AG04450 (cell line): ENCODE measurements at regions not wholly inside any gene's neighbourhood (a gene's known extent, or its start where the extent isn't known, plus 50 kb on each side); places are given as distances from the start of the nearest gene placed in this dataset.

ENCODE experiments used
- CTCF ChIA-PET: fragments of 300-600, 350-600 bp; formaldehyde crosslinking; extraction: SDS; loops from one replicate; lab custom pipeline; 2022; ENCODE audit warnings: antibody characterized with exemption, inconsistent platforms; lab: Charles Lee
- POLR2A ChIA-PET: fragments of 350-600 bp; formaldehyde crosslinking; extraction: SDS; loops from one replicate; lab custom pipeline; 2021; ENCODE audit warnings: antibody characterized with exemption, inconsistent platforms; lab: Yijun Ruan, JAX
- DNase-seq: peaks from one replicate; pipeline ENCODE4 v3.0.0-alpha.2; 2011; ENCODE audit warnings: low read depth, low spot score
- H3K27ac ChIP-seq: one replicate; pipeline ENCODE4 v1.5.1; 2012; ENCODE audit warnings: low read depth, low read length, control low read depth
- H3K27me3 ChIP-seq: one replicate; pipeline ENCODE4 v1.6.0; 2012; ENCODE audit warnings: low read length; ENCODE audit not compliant: control insufficient read depth, insufficient read depth
- H3K4me3 ChIP-seq: 2 replicates; pipeline ENCODE4 v1.5.1; 2011; ENCODE audit warnings: mild to moderate bottlenecking, low read depth, low read length, control low read depth
- H3K9me3 ChIP-seq: 2 replicates; pipeline ENCODE4 v1.5.1; 2012; ENCODE audit warnings: low read length; ENCODE audit not compliant: control insufficient read depth, insufficient read depth
- CTCF ChIP-seq: IDR thresholded peaks from 2 replicates; pipeline ENCODE4 v1.5.1; 2011; ENCODE audit warnings: low read depth, low read length, control low read depth, inconsistent platforms

GRCh38 chr14:101025696-101026095 is 122.2 kb upstream of the RTL1 start:
- H3K9me3 ChIP-seq = peaks cover 2% of the 10 kb centered on the region; the same call in 1 of the 2 replicates
- no peak for TF ChIP-seq CTCF
- no peaks in the 10 kb centered on the region for H3K27me3 ChIP-seq
- no peak overlapping the region for H3K4me3 ChIP-seq
- no peak overlapping the region for H3K27ac ChIP-seq
- ChIA-PET POLR2A (no interaction called here), CTCF (no interaction called here)
- DNase-seq = no peak

GRCh38 chr14:101026341-101026740 is 122.8 kb upstream of the RTL1 start:
- H3K27ac ChIP-seq = no peak overlapping the region
- H3K9me3 ChIP-seq = peaks cover 2% of the 10 kb centered on the region; the same call in 1 of the 2 replicates
- no peaks in the 10 kb centered on the region for H3K27me3 ChIP-seq
- DNase-seq = no peak
- H3K4me3 ChIP-seq = no peak overlapping the region
- no peak for TF ChIP-seq CTCF
- ChIA-PET POLR2A (no interaction called here), CTCF (no interaction called here)

- CTCF ChIA-PET = no interaction called here
- Histone ChIP-seq H3K4me3 (no peak overlapping the region), H3K27me3 (no peaks in the 10 kb centered on the region), H3K27ac (no peak overlapping the region), H3K9me3 (peaks cover 2% of the 10 kb centered on the region; the same call in 1 of the 2 replicates)
- no peak for TF ChIP-seq CTCF
- POLR2A ChIA-PET = no interaction called here
- DNase-seq = no peak
Measured at GRCh38 chr14:101027291-101027690, 123.8 kb upstream of the RTL1 start.

GRCh38 chr14:101027966-101028365 is 124.4 kb upstream of the RTL1 start:
- DNase-seq = no peak
- ChIA-PET CTCF (no interaction called here), POLR2A (no interaction called here)
- no peak overlapping the region for H3K4me3 ChIP-seq
- no peaks in the 10 kb centered on the region for H3K27me3 ChIP-seq
- peaks cover 2% of the 10 kb centered on the region; the same call in 1 of the 2 replicates for H3K9me3 ChIP-seq
- no peak for TF ChIP-seq CTCF
- H3K27ac ChIP-seq = no peak overlapping the region

GRCh38 chr14:101028971-101029667 is 125.6 kb upstream of the RTL1 start:
- Histone ChIP-seq H3K9me3 (peaks cover 2% of the 10 kb centered on the region; the same call in 1 of the 2 replicates), H3K27me3 (no peaks in the 10 kb centered on the region), H3K27ac (no peak overlapping the region), H3K4me3 (no peak overlapping the region)
- DNase-seq = no peak
- CTCF ChIA-PET = no interaction called here
- TF ChIP-seq CTCF = no peak
- POLR2A ChIA-PET = no interaction called here
